CD4-positive, alpha-beta T cell treated with Interferon gamma for 1 hour (primary cell): ENCODE measurements at regions not wholly inside any gene's neighbourhood (a gene's known extent, or its start where the extent isn't known, plus 50 kb on each side); places are given as distances from the start of the nearest gene placed in this dataset.
"Not testable (repeated sequence)": the region's sequence is repeated elsewhere in the genome, so short reads cannot be mapped to it uniquely, and the experiment has no call there.

Experiments used
- DNase-seq: peaks from one replicate; pipeline ENCODE4 v3.0.0-alpha.2; 2020

DNA sequence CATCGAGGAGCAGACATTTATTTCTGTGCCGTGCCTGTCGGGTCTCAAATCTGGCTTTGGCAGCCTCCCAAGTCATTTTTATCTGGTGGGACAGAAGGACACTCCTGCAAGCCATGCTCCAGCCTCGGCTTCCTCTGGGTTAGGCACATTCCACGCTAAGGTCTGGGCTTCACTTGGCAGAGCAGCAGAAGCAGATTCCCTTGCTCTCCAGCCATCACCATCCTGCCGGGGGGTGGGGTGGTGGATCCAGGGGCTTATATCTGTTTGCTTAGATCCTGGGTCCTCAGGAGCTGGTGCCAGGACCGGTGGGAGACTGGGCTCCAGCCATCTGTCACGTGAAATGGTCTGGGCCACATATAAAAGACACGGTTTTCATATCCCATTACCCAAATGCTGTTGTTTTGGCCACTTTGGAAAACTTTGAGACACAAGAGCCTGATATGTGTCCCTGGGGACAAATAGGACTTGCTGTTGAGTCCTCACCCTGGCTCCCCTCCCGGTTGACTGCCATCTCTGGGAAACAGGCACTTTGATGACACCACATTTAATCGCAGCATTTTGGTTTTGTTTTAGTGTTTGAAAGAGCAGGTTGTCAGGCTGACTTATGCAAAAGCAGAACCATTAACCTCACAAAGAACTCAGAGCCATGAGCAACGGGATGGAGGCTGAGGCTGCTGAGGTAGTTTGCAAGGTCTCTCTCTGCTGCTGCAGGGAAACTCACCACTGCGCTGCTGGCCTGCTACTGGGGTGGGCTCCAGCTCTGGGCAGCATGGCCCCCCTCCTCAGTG, 69.6 kb upstream of the PRMT8 start:
- DNase-seq, result no peak

GRCh38 chr12:3424796-3425195, 66.2 kb upstream of the PRMT8 start:
- not testable (repeated sequence) for DNase-seq

DNA sequence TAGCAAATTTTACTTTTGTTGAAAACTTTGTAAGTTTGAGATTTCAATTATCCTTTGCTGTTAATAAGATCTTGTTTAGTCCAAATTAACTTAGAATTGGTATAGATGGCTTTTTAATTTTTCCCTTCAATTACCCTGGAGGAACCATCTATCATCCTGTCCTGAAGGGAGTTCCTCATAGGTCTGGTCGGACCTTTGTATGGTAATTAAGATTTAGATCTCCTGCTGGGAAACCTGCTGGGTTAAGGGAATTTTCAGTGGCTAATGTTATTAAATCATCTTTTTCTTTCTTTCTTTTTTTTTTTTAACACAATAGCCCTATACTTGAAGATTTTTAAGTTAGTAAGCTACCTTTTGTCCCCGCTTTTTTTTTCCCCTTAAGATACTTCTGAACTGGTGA, 63.0 kb upstream of the PRMT8 start:
- DNase-seq, result no peak

DNA sequence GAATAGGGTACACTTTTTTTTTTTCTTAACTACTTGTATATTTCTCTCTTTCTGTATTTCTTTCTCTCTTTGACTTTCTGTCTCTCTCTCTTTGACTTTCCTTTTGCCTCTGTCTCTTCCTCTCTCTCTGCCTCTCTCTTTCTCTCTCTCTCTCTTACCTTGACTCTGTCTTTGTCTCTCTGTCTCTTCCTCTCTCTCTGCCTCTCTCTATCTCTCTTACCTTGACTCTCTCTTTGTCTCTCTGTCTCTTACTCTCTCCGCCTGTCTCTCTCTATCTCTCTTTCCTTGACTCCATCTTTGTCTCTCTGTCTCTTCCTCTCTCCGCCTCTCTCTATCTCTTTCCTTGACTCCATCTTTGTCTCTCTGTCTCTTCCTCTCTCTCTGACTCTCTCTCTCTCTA, 62.4 kb upstream of the PRMT8 start:
- DNase-seq, result no peak

DNA sequence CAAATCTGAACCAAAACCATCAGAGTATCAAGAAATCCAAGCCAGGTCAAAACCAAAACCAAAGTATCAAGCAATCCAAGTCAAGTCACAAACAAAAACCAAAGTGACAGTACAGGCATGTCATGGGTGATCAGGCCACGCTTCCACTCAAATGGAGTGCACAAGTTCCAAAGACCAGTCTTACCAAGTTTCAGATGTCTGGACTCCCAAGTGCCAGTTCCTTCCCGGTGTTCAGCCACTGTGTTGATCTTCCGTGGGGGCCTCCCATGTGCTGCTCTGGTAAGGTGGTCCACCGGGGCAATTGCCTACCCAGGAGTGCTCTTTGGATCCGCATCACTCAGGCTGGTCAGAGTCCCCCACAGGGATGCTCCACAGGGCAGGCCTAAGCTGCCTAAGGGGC, 61.5 kb upstream of the PRMT8 start:
- DNase-seq, result not testable (repeated sequence)

GRCh38 chr12:3431686-3432085, 59.3 kb upstream of the PRMT8 start:
- DNase-seq, result no peak

DNA sequence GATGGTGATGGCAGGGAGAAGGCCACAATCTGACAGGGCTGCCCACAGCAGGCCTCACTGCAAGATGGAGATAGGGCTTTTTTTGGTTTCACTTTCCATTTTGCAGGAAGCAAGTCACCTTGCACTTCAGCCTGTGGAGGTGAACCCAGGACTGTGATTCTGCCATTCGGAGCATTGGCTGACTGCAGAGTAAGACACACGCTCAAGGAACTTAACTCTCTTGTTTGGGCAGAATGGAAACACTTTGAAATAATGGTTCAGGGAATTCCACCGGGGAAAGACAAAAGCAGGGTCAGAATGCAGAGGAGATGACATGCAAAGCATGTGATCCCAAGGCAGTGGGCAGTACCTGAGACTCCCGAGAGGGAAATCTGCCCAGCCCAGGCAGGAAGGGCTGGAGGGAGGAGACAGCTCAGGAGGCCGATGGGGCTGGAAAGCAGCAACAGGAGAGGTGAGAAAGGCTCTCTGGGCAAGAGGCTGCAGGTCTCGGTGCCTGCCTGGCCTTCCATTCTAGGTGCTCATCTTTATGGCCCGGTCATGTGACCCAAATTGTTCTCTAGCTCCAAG, 58.7 kb upstream of the PRMT8 start:
- no peak for DNase-seq

- DNase-seq, result no peak
These were observed 58.1 kb upstream of the PRMT8 start for GRCh38 chr12:3432868-3433267.

DNA sequence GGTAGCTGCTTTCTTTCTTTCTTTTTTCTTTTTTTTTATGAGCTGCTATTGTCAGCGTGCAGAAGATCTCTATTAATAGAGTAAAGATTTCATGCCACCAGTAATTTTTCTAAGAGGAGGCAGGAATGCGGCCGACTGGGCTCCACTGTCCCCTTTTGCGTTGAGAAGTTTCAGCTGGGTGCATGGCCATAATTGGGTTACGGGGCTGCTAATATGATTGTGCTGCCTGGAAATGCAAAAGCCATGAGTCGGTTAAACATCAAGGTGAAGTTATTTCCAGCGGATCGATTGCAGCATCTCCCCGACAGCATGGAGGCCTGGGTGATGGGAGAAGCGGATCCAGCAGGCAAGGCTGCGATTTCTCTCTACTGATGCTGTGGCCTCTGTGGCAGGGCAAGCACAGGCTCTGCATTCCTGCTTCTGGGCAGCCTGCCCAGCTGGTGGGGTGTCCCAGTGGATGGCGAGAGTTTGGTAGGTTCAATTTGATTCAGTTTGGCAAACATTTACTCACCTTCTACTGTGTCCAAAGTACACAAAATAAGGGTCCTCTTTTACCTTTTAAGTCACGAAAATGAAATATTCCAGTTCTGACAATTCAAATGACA, 54.4 kb upstream of the PRMT8 start:
- no peak for DNase-seq

GRCh38 chr12:3437986-3438385, 53.0 kb upstream of the PRMT8 start:
- no peak for DNase-seq

- no peak for DNase-seq
These were observed 52.6 kb upstream of the PRMT8 start for GRCh38 chr12:3438401-3438800.
